ENCODE measurements at regions not wholly inside any gene's neighbourhood (a gene's known extent, or its start where the extent isn't known, plus 50 kb on each side); places are given as distances from the start of the nearest gene placed in this dataset.
"Not testable (repeated sequence)": the region's sequence is repeated elsewhere in the genome, so short reads cannot be mapped to it uniquely, and the experiment has no call there.

GRCh38 chr1:189987509-189987908 is 490.2 kb downstream of the BRINP3 start:
- DNase-seq: no peak

- DNase-seq: no peak
These were observed 484.8 kb downstream of the BRINP3 start for GRCh38 chr1:189992856-189993255.

GRCh38 chr1:190000365-190000872 is 477.2 kb downstream of the BRINP3 start:
- no peak for DNase-seq

- DNase-seq: no peak
These were observed 476.5 kb downstream of the BRINP3 start for GRCh38 chr1:190001187-190001586.

- no peak for DNase-seq
These were observed 474.3 kb downstream of the BRINP3 start for GRCh38 chr1:190003376-190003775.

- DNase-seq: no peak
These were observed 466.1 kb downstream of the BRINP3 start for GRCh38 chr1:190011585-190011984.

GRCh38 chr1:190019151-190019550 is 458.5 kb downstream of the BRINP3 start:
- not testable (repeated sequence) for DNase-seq

GRCh38 chr1:190019717-190020116 is 457.9 kb downstream of the BRINP3 start:
- no peak for DNase-seq

- no peak for DNase-seq
These were observed 455.0 kb downstream of the BRINP3 start for GRCh38 chr1:190022709-190023108.

GRCh38 chr1:190029441-190029840 is 448.2 kb downstream of the BRINP3 start:
- DNase-seq: no peak

GRCh38 chr1:190043655-190044054 is 434.0 kb downstream of the BRINP3 start:
- DNase-seq: no peak

- DNase-seq: no peak
These were observed 431.4 kb downstream of the BRINP3 start for GRCh38 chr1:190046231-190046630.
